ENCODE measurements at regions not wholly inside any gene's neighbourhood (a gene's known extent, or its start where the extent isn't known, plus 50 kb on each side); places are given as distances from the start of the nearest gene placed in this dataset.
"Not testable (repeated sequence)": the region's sequence is repeated elsewhere in the genome, so short reads cannot be mapped to it uniquely, and the experiment has no call there.

- no peaks in the 10 kb centered on the region for H3K36me3 ChIP-seq
- DNase-seq = no peak
- peaks cover 1% of the 10 kb centered on the region; the same call in 1 of the 2 replicates for H3K9me3 ChIP-seq
- no peak overlapping the region for H3K4me3 ChIP-seq
- H3K27me3 ChIP-seq = no peaks in the 10 kb centered on the region
These were observed 240.3 kb upstream of the GAS1 start for GRCh38 chr9:87187656-87188055.

DNA sequence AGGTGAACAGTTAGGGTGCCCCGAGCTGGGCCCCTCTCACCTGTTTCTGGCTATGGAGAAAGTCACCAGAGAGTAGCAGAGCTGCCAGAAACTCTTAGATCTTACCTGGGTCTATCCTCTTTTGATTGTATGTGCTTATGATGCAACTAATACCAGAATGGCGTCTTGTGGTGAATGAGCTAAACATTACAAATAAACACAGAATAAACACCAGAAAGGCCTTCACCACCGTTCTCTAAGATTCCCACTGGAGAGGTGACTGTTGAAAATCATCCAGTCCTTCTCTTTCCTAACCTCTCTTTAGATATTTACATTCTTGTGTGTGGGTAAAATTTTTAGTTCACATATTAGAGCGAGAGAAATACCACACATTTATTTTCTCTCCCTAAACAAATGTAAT lies 241.7 kb upstream of the GAS1 start:
- Histone ChIP-seq H3K9me3 (no peaks in the 10 kb centered on the region; the same call in 1 of the 2 replicates), H3K4me3 (no peak overlapping the region), H3K36me3 (no peaks in the 10 kb centered on the region), H3K27me3 (no peaks in the 10 kb centered on the region)
- no peak for DNase-seq

GRCh38 chr9:87193151-87193550 lies 245.8 kb upstream of the GAS1 start:
- no peaks in the 10 kb centered on the region for H3K27me3 ChIP-seq
- no peaks in the 10 kb centered on the region for H3K9me3 ChIP-seq
- no peak overlapping the region for H3K4me3 ChIP-seq
- DNase-seq = no peak
- no peaks in the 10 kb centered on the region for H3K36me3 ChIP-seq

- no peaks in the 10 kb centered on the region for H3K27me3 ChIP-seq
- no peaks in the 10 kb centered on the region for H3K9me3 ChIP-seq
- no peak overlapping the region for H3K4me3 ChIP-seq
- no peaks in the 10 kb centered on the region for H3K36me3 ChIP-seq
- peak; percentile 34 for DNase-seq
These were observed 246.9 kb upstream of the GAS1 start for GRCh38 chr9:87193925-87194868.

- DNase-seq = no peak
These were observed 248.0 kb upstream of the GAS1 start for GRCh38 chr9:87195306-87195705.

DNA sequence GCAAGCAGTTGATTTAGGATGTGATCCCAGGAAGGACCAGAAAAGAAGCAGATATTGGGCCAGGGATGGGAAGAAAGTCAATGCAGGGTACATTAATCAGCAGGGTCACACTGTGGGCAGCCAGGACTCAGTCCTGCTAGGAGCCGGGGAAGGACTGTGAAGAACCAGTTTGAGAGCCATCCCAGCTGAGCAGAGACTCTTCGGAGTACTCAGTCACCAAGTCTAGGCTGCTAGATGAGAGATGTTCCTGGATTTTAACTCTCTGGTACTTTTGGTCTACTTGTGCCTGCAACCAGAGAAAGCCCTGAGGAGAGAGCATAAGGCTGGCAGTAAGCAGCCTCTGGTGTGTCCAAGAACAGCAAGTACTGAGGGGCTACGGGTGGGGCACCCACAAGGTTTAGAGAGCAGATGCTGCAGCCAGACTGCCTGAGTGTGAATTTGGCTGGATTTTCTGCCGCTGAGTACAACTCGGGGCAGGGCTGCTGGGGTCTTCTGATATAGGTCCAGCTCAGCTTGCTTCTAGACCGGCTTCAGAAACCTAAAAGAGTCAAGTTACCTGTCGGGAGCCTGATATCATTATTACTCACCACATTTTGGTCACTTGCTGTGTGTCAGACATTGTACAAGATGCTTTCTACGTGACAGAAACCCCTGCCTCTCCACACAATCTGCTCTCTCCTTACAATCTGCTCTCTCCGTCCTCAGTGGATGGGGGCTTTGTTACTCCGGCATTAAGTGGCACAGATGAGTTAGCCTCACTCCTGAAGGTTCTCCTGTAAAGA lies 250.2 kb upstream of the GAS1 start:
- Histone ChIP-seq H3K36me3 (no peaks in the 10 kb centered on the region), H3K4me3 (no peak overlapping the region), H3K27me3 (no peaks in the 10 kb centered on the region), H3K9me3 (no peaks in the 10 kb centered on the region)
- DNase-seq = no peak

More at GRCh38 chr9:87195306-87195705, 248.0 kb upstream of the GAS1 start:
- Histone ChIP-seq H3K27me3 (no peaks in the 10 kb centered on the region), H3K4me3 (no peak overlapping the region), H3K9me3 (no peaks in the 10 kb centered on the region), H3K36me3 (no peaks in the 10 kb centered on the region)

DNA sequence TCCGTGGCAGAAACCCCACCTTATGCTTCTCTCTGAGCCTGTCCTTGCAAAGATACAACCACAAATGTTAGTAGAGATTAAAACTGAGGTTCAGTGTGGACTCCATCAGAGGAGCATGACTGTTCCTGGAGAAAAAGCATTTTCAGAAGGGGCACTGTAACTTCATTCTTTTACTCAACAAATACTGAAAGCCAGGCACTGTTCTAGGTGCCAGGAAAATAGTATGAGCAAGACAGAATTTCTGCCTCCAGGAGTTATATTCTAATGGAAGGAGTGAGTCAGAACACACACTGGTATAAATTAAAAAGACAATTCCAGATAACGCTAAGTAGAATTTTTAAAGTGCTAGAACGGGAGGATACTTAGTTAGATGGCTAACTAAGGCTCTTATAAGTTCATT lies 251.4 kb upstream of the GAS1 start:
- Histone ChIP-seq H3K4me3 (no peak overlapping the region), H3K36me3 (no peaks in the 10 kb centered on the region), H3K27me3 (no peaks in the 10 kb centered on the region), H3K9me3 (no peaks in the 10 kb centered on the region)
- peak; percentile 19 for DNase-seq

- Histone ChIP-seq H3K27me3 (no peaks in the 10 kb centered on the region), H3K4me3 (no peak overlapping the region), H3K9me3 (no peaks in the 10 kb centered on the region), H3K36me3 (no peaks in the 10 kb centered on the region)
- DNase-seq = no peak
These were observed 252.0 kb upstream of the GAS1 start for GRCh38 chr9:87199278-87199677.

GRCh38 chr9:87199782-87200181 lies 252.5 kb upstream of the GAS1 start:
- Histone ChIP-seq H3K4me3 (no peak overlapping the region), H3K9me3 (no peaks in the 10 kb centered on the region), H3K27me3 (no peaks in the 10 kb centered on the region), H3K36me3 (no peaks in the 10 kb centered on the region)
- no peak for DNase-seq

DNA sequence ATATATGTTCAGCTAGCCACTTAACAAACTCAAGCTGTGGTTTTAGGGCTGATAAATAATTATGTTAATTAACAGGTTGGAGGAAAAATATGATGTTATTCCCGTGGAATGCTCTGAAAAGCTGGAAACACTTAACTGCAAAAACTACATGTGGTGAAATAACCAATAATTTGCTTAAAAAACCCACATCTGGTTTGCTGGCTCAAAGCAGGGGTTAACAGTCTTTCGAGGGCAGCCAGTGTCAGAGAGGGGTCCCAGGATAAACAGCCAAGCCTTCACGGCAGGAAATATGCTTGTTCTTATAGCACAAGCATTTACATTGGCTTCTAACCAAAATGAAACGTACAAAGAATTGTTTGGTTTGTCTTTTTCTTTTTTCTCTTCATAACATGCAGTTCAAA lies 254.0 kb upstream of the GAS1 start:
- H3K9me3 ChIP-seq = no peaks in the 10 kb centered on the region
- H3K36me3 ChIP-seq = no peaks in the 10 kb centered on the region
- H3K4me3 ChIP-seq = no peak overlapping the region
- no peaks in the 10 kb centered on the region for H3K27me3 ChIP-seq
- DNase-seq = peak; percentile 53

DNA sequence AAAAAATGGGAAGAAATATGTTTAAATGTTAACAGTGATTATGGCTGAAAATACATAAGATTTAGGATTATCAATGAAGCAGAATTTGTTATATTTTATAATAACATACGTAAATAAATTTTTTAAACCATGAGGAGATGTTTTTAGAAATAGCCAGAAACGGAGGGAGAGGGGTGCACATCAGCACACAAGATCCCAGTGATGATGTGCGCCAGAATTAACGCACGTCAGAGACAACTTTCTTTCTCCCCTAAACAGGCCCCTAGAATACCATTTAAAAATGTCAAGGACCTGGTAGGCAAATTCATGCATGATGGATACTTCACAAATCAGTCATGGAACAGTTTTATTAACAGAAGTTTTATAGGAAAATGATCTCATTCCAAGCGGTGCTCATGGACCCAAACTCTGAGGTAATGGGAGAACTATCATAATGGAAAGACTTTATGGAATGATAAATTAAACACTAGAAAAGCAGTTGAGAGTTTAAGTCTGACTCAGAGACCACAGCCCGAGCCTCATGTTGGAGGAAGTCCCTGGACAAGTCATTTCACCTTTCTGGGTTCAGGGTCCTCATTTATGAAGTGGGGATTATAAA lies 258.9 kb upstream of the GAS1 start:
- Histone ChIP-seq H3K4me3 (no peak overlapping the region), H3K9me3 (no peaks in the 10 kb centered on the region), H3K36me3 (no peaks in the 10 kb centered on the region), H3K27me3 (no peaks in the 10 kb centered on the region)
- DNase-seq = peak; percentile 68

DNA sequence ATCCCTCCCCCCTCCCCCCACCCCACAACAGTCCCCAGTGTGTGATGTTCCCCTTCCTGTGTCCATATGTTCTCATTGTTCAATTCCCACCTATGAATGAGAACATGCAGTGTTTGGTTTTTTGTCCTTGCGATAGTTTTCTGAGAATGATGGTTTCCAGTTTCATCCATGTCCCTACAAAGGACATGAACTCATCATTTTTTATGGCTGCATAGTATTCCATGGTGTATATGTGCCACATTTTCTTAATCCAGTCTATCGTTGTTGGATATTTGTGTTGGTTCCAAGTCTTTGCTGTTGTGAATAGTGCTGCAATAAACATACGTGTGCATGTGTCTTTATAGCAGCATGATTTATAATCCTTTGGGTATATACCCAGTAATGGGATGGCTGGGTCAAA lies 263.4 kb upstream of the GAS1 start:
- not testable (repeated sequence) for H3K36me3 ChIP-seq, H3K27me3 ChIP-seq, DNase-seq, H3K9me3 ChIP-seq, H3K4me3 ChIP-seq

DNA sequence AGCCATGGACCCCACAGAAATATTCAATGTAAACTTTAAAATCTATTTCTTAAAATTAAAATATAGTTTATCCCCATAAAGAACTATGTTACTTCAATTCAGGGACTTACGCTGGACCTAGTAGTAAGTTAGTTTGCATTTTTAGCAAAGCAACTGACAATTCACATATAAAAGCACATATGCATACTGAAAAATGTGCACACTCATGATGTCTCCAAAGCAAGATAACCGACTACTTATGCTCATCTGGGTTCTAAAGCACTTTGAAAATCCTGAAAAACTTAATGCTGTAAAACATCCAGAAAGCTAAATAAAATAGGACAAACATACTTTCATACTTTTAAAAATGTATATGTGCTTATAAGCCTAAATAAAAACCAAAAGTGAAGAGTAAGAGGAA lies 264.4 kb upstream of the GAS1 start:
- H3K36me3 ChIP-seq = no peaks in the 10 kb centered on the region
- H3K4me3 ChIP-seq = no peak overlapping the region
- no peaks in the 10 kb centered on the region for H3K27me3 ChIP-seq
- H3K9me3 ChIP-seq = no peaks in the 10 kb centered on the region
- DNase-seq = no peak

GRCh38 chr9:87212605-87213021 lies 265.3 kb upstream of the GAS1 start:
- no peaks in the 10 kb centered on the region for H3K27me3 ChIP-seq
- H3K4me3 ChIP-seq = no peak overlapping the region
- no peaks in the 10 kb centered on the region for H3K9me3 ChIP-seq
- no peaks in the 10 kb centered on the region for H3K36me3 ChIP-seq
- no peak for DNase-seq

DNA sequence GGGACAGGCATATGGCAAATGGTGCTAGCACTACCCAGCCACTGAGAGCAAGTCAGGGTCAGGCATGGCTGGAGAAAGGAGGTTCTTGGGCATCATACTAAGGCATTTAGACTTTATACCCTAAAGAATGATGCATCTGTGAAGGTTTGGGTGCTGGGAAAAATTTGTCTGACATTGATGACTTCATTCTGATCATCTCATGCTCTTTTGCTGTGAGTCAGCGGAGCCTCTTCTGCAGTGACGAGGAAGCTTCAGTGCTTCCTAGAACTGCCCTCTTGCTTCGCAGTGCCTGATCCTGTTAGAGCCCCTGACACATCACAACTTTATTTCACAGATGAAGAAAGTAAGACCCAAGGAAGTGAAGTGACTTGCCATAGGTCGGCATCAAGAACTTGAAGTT lies 266.6 kb upstream of the GAS1 start:
- no peaks in the 10 kb centered on the region for H3K36me3 ChIP-seq
- H3K27me3 ChIP-seq = no peaks in the 10 kb centered on the region
- H3K9me3 ChIP-seq = no peaks in the 10 kb centered on the region
- no peak overlapping the region for H3K4me3 ChIP-seq
- DNase-seq = no peak

- H3K27me3 ChIP-seq = no peaks in the 10 kb centered on the region
- H3K9me3 ChIP-seq = no peaks in the 10 kb centered on the region
- DNase-seq = no peak
- no peak overlapping the region for H3K4me3 ChIP-seq
- no peaks in the 10 kb centered on the region for H3K36me3 ChIP-seq
These were observed 267.7 kb upstream of the GAS1 start for GRCh38 chr9:87214991-87215390.

DNA sequence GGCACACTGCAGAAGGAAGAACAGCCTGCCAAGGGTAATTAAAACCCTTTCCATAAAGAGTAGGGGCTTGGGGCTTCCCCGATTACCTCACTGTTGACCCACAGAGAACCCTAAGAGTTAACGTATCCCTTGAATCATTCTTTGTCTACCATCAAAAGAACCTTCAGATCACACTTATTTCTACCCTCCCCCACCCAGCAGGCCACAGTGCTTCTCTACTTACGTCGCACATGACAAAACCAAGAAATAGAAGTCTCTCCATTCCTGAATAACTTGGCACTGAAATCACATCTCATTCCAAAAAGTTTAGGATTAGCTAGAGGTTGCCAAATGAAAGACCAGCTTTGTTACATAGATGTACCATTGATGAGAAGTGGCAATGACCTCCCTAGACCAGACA lies 268.7 kb upstream of the GAS1 start:
- H3K36me3 ChIP-seq = no peaks in the 10 kb centered on the region
- no peak overlapping the region for H3K4me3 ChIP-seq
- no peak for DNase-seq
- no peaks in the 10 kb centered on the region for H3K9me3 ChIP-seq
- H3K27me3 ChIP-seq = no peaks in the 10 kb centered on the region

All from MG63 (cell line).